Stimulated activated CD4-positive, alpha-beta T cell treated with anti-CD3 and anti-CD28 coated beads, Interleukin-2, amount 100 ng/mL, for 48 hours (primary cell): ENCODE measurements at regions not wholly inside any gene's neighbourhood (a gene's known extent, or its start where the extent isn't known, plus 50 kb on each side); places are given as distances from the start of the nearest gene placed in this dataset.
"Not testable (repeated sequence)": the region's sequence is repeated elsewhere in the genome, so short reads cannot be mapped to it uniquely, and the experiment has no call there.

Source experiments
- DNase-seq, 2 donors: peaks; one replicate each; pipeline ENCODE4 v3.0.0-alpha.2; 2020

- DNase-seq = not testable (repeated sequence)
Observed at GRCh38 chr1:113305029-113305428, 85.3 kb upstream of the MAGI3 start.

- no peak for DNase-seq
Observed at GRCh38 chr1:113307771-113308445, 82.4 kb upstream of the MAGI3 start.

GRCh38 chr1:113312651-113313050 is 77.7 kb upstream of the MAGI3 start:
- not testable (repeated sequence) for DNase-seq

GRCh38 chr1:113314600-113314999 is 75.7 kb upstream of the MAGI3 start:
- DNase-seq = no peak

- DNase-seq = no peak
Observed at GRCh38 chr1:113320272-113320671, 70.0 kb upstream of the MAGI3 start.

- no peak for DNase-seq
Observed at GRCh38 chr1:113320972-113321680, 69.2 kb upstream of the MAGI3 start.

GRCh38 chr1:113321771-113322387 is 68.4 kb upstream of the MAGI3 start:
- no peak for DNase-seq

- DNase-seq = no peak
Observed at GRCh38 chr1:113322439-113322838, 67.9 kb upstream of the MAGI3 start.

GRCh38 chr1:113325022-113325421 is 65.3 kb upstream of the MAGI3 start:
- DNase-seq = no peak

- no peak for DNase-seq
Observed at GRCh38 chr1:113326976-113327375, 63.3 kb upstream of the MAGI3 start.

- no peak for DNase-seq
Observed at GRCh38 chr1:113333056-113333455, 57.3 kb upstream of the MAGI3 start.

GRCh38 chr1:113340038-113340437 is 50.3 kb upstream of the MAGI3 start:
- DNase-seq = no peak
